Tibial artery (tissue), 4 donors: ENCODE measurements at regions not wholly inside any gene's neighbourhood (a gene's known extent, or its start where the extent isn't known, plus 50 kb on each side); places are given as distances from the start of the nearest gene placed in this dataset.

Experiments
- DNase-seq, 2 donors: peaks; one replicate each; pipeline ENCODE4 v3.0.0-alpha.2; 2019
- H3K27ac ChIP-seq, 2 donors: fragments of 200-600 bp; sonication (generic) in 1 of 2; 1 replicate in 1 of 2; 2 replicates in 1 of 2; pipeline ENCODE4 v1.5.1; 2018 to 2019; ENCODE audit warnings: mild to moderate bottlenecking in 1 of 2
- H3K27me3 ChIP-seq, 2 donors: fragments of 200-600 bp; sonication (generic) in 1 of 2; one replicate each; pipeline versions ENCODE4 v1.5.1 to v1.6.0; 2016 to 2019
- H3K36me3 ChIP-seq, 3 donors: fragments of 200-600 bp; sonication (generic) in 2 of 3; one replicate each; pipeline ENCODE4 v1.5.1; 2016 to 2019; ENCODE audit warnings: mild to moderate bottlenecking in 2 of 3
- H3K4me1 ChIP-seq, 4 donors: fragments of 200-600 bp; sonication (generic) in 2 of 4; 1 replicate in 3 of 4; 2 replicates in 1 of 4; pipeline ENCODE4 v1.5.1; 2016 to 2019
- H3K4me3 ChIP-seq, 2 donors: fragments of 200-600 bp; sonication (generic) in 1 of 2; 1 replicate in 1 of 2; 2 replicates in 1 of 2; pipeline ENCODE4 v1.5.1; 2018 to 2019; ENCODE audit warnings: mild to moderate bottlenecking in 2 of 2
- H3K9me3 ChIP-seq, 3 donors: fragments of 200-600 bp; sonication (generic) in 1 of 3; one replicate each; pipeline ENCODE4 v1.5.1; 2016 to 2019
- CTCF ChIP-seq, 2 experiments: fragments of 200-600 bp in 1 of 2; fragments of 450-650 bp in 1 of 2; IDR thresholded peaks; one replicate each; pipeline ENCODE4 v1.5.1; 2017 to 2019; ENCODE audit warnings: antibody characterized with exemption in 2 of 2, mild to moderate bottlenecking in 1 of 2, moderate library complexity in 1 of 2
- intact Hi-C: fragments of 100-400 bp; cut with DNase I; formaldehyde crosslinking; loops from one replicate; pipeline ENCODE4 v1.15.0; 2023; ENCODE audit warnings: low total_unique reads

GRCh38 chr13:83941701-83942335 lies 59.5 kb upstream of the SLITRK1 start:
- TF ChIP-seq CTCF (IDR thresholded peaks at IDR 0.05) = no peak
- no peaks in the 10 kb centered on the region for H3K27me3 ChIP-seq
- peaks cover 0 to 15% (median 0%) of the 10 kb centered on the region in 4 donors for H3K4me1 ChIP-seq
- no peak for DNase-seq
- H3K9me3 ChIP-seq = no peaks in the 10 kb centered on the region
- H3K36me3 ChIP-seq = no peaks in the 10 kb centered on the region
- no peak overlapping the region for H3K4me3 ChIP-seq
- no peak overlapping the region for H3K27ac ChIP-seq
- intact Hi-C loops = no loop called here

GRCh38 chr13:83940742-83941141 lies 58.5 kb upstream of the SLITRK1 start:
- no peak overlapping the region for H3K4me3 ChIP-seq
- H3K36me3 ChIP-seq = no peaks in the 10 kb centered on the region
- no peak for DNase-seq
- no peaks in the 10 kb centered on the region for H3K9me3 ChIP-seq
- intact Hi-C loops = no loop called here
- H3K27me3 ChIP-seq = no peaks in the 10 kb centered on the region
- no peak overlapping the region for H3K27ac ChIP-seq
- peaks cover 0 to 13% (median 0%) of the 10 kb centered on the region in 4 donors for H3K4me1 ChIP-seq
- no peak for TF ChIP-seq CTCF (IDR thresholded peaks at IDR 0.05)

- H3K27ac ChIP-seq = no peak overlapping the region
- no peaks in the 10 kb centered on the region for H3K36me3 ChIP-seq
- H3K4me1 ChIP-seq = peaks cover 0 to 13% (median 0%) of the 10 kb centered on the region in 4 donors
- no peaks in the 10 kb centered on the region for H3K27me3 ChIP-seq
- H3K4me3 ChIP-seq = no peak overlapping the region
- no peak for TF ChIP-seq CTCF (IDR thresholded peaks at IDR 0.05)
- intact Hi-C loops = no loop called here
- no peak for DNase-seq
- no peaks in the 10 kb centered on the region for H3K9me3 ChIP-seq
These were observed 55.3 kb upstream of the SLITRK1 start for GRCh38 chr13:83937579-83937978.

- DNase-seq = no peak
- no peaks in the 10 kb centered on the region for H3K9me3 ChIP-seq
- intact Hi-C loops = no loop called here
- no peak overlapping the region for H3K27ac ChIP-seq
- no peaks in the 10 kb centered on the region for H3K27me3 ChIP-seq
- H3K36me3 ChIP-seq = no peaks in the 10 kb centered on the region
- no peak for TF ChIP-seq CTCF (IDR thresholded peaks at IDR 0.05)
- no peak overlapping the region for H3K4me3 ChIP-seq
- H3K4me1 ChIP-seq = peaks cover 0 to 13% (median 0%) of the 10 kb centered on the region in 4 donors
These were observed 53.3 kb upstream of the SLITRK1 start for GRCh38 chr13:83935566-83935965.
